VCaP (cell line): ENCODE measurements at regions not wholly inside any gene's neighbourhood (a gene's known extent, or its start where the extent isn't known, plus 50 kb on each side); places are given as distances from the start of the nearest gene placed in this dataset.
"Not testable (repeated sequence)": the region's sequence is repeated elsewhere in the genome, so short reads cannot be mapped to it uniquely, and the experiment has no call there.

ENCODE experiments used
- H3K27ac ChIP-seq: fragments of 450-650 bp; 2 replicates; pipeline ENCODE4 v1.5.1; 2017
- CTCF ChIP-seq: fragments of 450-650 bp; conservative IDR thresholded peaks from 2 replicates; pipeline ENCODE4 v1.5.1; 2017; ENCODE audit warnings: mild to moderate bottlenecking, moderate library complexity

DNA sequence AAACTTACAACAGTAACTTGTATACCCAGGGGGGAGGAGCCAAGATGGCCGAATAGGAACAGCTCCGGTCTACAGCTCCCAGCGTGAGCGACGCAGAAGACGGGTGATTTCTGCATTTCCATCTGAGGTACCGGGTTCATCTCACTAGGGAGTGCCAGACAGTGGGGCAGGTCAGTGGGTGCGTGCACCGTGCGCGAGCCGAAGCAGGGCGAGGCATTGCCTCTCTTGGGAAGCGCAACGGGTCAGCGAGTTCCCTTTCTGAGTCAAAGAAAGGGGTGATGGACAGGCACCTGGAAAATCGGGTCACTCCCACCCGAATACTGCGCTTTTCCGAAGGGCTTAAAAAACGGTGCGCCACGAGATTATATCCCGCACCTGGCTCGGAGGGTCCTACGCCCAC, 278.8 kb downstream of the FAM47B start:
- H3K27ac ChIP-seq = not testable (repeated sequence)

GRCh38 chrX:35244088-35244741, 301.6 kb downstream of the FAM47B start:
- no peak overlapping the region for H3K27ac ChIP-seq
- no peak for TF ChIP-seq CTCF

GRCh38 chrX:35244796-35245508, 302.4 kb downstream of the FAM47B start:
- H3K27ac ChIP-seq = no peak overlapping the region
- TF ChIP-seq CTCF = no peak

DNA sequence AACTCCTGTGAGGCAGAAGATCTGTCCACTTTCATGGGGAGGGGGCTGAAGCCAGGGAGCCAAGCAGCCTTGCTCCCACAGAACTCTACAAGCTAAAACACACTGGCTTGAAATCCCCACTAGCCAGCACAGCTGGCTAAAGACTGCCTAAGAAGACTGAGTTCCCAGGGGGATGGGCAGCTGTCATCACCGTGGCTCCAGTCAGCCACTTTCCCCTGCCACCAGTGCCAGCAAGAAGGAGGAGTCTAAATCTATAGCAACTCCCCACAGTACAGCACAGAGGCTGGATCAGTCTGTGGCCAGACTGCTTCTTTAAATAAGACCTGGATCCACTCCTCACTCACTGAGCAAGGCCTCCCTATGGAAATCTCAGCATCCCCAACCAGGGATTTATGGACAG, 308.6 kb downstream of the FAM47B start:
- no peak overlapping the region for H3K27ac ChIP-seq
- TF ChIP-seq CTCF = no peak

DNA sequence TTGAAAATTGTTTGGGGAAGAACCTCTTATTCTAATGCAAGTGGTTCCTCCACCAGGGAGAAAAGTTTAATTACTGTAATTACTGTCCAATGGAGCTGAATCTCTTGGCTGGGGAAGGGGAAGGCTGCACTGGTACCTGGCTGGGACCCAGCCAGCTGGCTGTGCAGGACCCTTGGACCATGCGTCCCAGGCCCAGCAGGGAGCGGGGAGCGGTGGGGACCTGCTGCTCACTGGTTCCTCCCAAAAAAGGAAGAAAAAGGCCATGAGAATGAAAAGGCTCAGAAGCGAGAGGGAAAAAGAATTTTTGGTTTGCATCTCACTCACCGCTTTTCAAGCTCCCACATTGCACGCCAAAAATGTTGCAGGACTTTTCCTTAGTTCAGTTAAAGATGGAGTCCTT, 333.5 kb downstream of the FAM47B start:
- TF ChIP-seq CTCF = no peak

DNA sequence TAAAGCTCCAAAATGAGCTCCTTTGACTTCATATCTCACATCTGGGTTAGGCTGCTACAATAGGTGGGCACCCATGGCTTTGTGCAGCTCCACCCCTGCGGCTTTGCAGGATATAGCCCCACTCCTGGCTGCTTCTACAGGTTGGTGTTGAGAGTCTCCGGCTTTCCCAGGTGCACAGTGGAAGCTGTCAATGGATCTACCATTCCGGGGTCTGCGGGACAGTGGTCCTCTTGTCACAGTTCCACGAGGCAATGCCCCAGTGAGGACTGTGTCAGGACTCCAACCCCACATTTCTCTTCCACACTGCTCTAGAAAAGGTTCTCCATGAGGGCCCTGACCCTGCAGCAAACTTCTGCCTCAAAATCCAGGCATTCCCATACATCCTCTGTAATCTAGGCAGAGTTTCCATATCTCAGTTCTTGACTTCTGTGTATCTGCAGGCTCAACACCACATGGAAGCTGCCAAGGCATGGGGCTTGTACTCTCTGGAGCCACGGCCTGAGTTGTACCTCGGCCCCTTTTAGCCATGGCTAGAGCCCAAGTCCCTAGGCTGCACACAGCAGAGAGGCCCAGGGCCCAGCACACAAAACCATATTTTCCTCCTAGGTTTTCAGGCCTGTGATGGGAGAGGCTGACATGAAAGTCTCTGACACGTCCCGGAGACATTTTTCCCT, 342.8 kb downstream of the FAM47B start:
- H3K27ac ChIP-seq = no peak overlapping the region
- no peak for TF ChIP-seq CTCF

More for the DNA sequence above, 333.5 kb downstream of the FAM47B start:
- H3K27ac ChIP-seq = no peak overlapping the region

DNA sequence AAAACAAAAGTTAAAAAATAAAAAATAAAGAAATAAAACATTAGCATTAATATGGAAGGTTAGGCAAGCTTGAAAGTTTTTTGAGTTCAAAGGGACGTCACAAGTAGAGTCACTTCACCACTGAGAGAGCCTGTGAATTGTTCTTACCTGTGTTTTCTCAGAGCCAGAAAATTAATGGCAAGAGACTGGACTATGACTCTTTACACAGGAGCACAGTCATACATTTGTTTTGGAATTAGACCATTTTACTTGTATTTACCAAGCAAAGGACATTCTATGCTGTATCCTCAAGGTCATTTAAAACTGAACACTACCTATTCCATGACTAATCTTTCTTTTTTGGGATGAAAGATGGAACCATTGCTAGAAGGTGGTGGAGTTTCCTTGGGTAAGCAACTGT, 346.1 kb downstream of the FAM47B start:
- H3K27ac ChIP-seq = no peak overlapping the region
- TF ChIP-seq CTCF = no peak

- no peak for TF ChIP-seq CTCF
Measured at GRCh38 chrX:35289952-35290351, 347.4 kb downstream of the FAM47B start.

More at GRCh38 chrX:35289952-35290351, 347.4 kb downstream of the FAM47B start:
- no peak overlapping the region for H3K27ac ChIP-seq
